OCI-LY7 (cell line): ENCODE measurements at regions not wholly inside any gene's neighbourhood (a gene's known extent, or its start where the extent isn't known, plus 50 kb on each side); places are given as distances from the start of the nearest gene placed in this dataset.

Experiments
- BruUV-seq: library from RNA; stranded (reverse); fragments of 400-500 nt; replicated peaks from 2 replicates; lab custom pipeline; 2021; lab: Mats Ljungman, UMichigan
- CTCF ChIA-PET: fragments of 300-600 bp; sonication (Branson Sonifier 250); formaldehyde crosslinking; loops from one replicate; lab custom pipeline; 2022; ENCODE audit warnings: antibody characterized with exemption; ENCODE audit not compliant: unreplicated experiment; lab: Charles Lee
- POLR2A ChIA-PET: fragments of 300-600 bp; sonication (Branson Sonifier 250); formaldehyde crosslinking; loops from one replicate; lab custom pipeline; 2022; ENCODE audit warnings: antibody characterized with exemption; lab: Charles Lee
- DNase-seq: peaks from one replicate; pipeline ENCODE4 v3.0.0-alpha.2; 2015; ENCODE audit warnings: low spot score
- H2AFZ ChIP-seq: fragments of 200-600 bp; sonication (generic), shearing (Covaris generic); 2 replicates; pipeline ENCODE4 v1.6.1; 2014; ENCODE audit warnings: mild to moderate bottlenecking, antibody characterized with exemption, low read length, moderate library complexity
- H3K27ac ChIP-seq: fragments of 200-600 bp; sonication (generic); 2 replicates; pipeline ENCODE4 v1.5.1; 2014; ENCODE audit warnings: mixed run types, low read depth, mild to moderate bottlenecking, moderate library complexity, low read length, inconsistent platforms; ENCODE audit not compliant: poor library complexity, severe bottlenecking
- H3K36me3 ChIP-seq: fragments of 200-600 bp; sonication (generic); 2 replicates; pipeline ENCODE4 v1.6.1; 2014; ENCODE audit warnings: mild to moderate bottlenecking, antibody characterized with exemption, low read length, moderate library complexity, mixed read lengths; ENCODE audit not compliant: insufficient read depth
- H3K4me1 ChIP-seq: fragments of 200-600 bp; sonication (generic); 2 replicates; pipeline ENCODE4 v1.5.1; 2014; ENCODE audit warnings: mild to moderate bottlenecking, low read length; ENCODE audit not compliant: insufficient read depth, poor library complexity, severe bottlenecking
- H3K4me2 ChIP-seq: fragments of 200-600 bp; sonication (generic); 2 replicates; pipeline ENCODE4 v1.6.1; 2014; ENCODE audit warnings: mild to moderate bottlenecking, low read length
- H3K4me3 ChIP-seq: fragments of 200-600 bp; sonication (generic); 2 replicates; pipeline ENCODE4 v1.5.1; 2014; ENCODE audit warnings: mild to moderate bottlenecking, low read depth, low read length; ENCODE audit not compliant: poor library complexity, severe bottlenecking
- H3K79me2 ChIP-seq: fragments of 200-600 bp; sonication (generic); 2 replicates; pipeline ENCODE4 v1.6.1; 2016; ENCODE audit warnings: low read depth, mild to moderate bottlenecking, low read length, moderate library complexity, mixed read lengths; ENCODE audit not compliant: insufficient read depth
- H3K9me2 ChIP-seq: fragments of 200-600 bp; sonication (generic); 2 replicates; pipeline ENCODE4 v1.6.1; 2016; ENCODE audit warnings: mild to moderate bottlenecking, low read length, mixed read lengths; ENCODE audit not compliant: insufficient read depth
- H3K9me3 ChIP-seq: fragments of 200-600 bp; sonication (generic); 2 replicates; pipeline ENCODE4 v1.6.1; 2014; ENCODE audit warnings: mild to moderate bottlenecking, mixed run types, low read length, mixed read lengths
- H4K20me1 ChIP-seq: fragments of 200-600 bp; sonication (generic); 2 replicates; pipeline ENCODE4 v1.6.1; 2014; ENCODE audit warnings: mild to moderate bottlenecking, antibody characterized with exemption, low read length, moderate library complexity, mixed read lengths; ENCODE audit not compliant: insufficient read depth
- CTCF ChIP-seq: fragments of 200-600 bp; sonication (generic); conservative IDR thresholded peaks from 2 replicates; pipeline ENCODE4 v1.5.1; 2014; ENCODE audit warnings: mild to moderate bottlenecking, antibody characterized with exemption, low read length, moderate library complexity, mixed read lengths
- EZH2phosphoT487 ChIP-seq: fragments of 200-600 bp; sonication (generic); IDR thresholded peaks from 2 replicates; pipeline ENCODE4 v1.6.1; 2018; ENCODE audit warnings: low read depth, borderline replicate concordance, mild to moderate bottlenecking, mixed run types, antibody characterized with exemption, low read length, moderate library complexity, mixed read lengths
- intact Hi-C: fragments of 100-400 bp; cut with micrococcal nuclease; formaldehyde crosslinking; loops from one replicate; pipeline ENCODE4 v1.10.0; 2022; ENCODE audit not compliant: unreplicated experiment

- DNase-seq = no peak
- no peak for TF ChIP-seq EZH2phosphoT487
- no peak for TF ChIP-seq CTCF
- no peaks in the 10 kb centered on the region for H4K20me1 ChIP-seq
- POLR2A ChIA-PET = no interaction called here
- intact Hi-C loops = no loop called here
- H3K79me2 ChIP-seq = no peaks in the 10 kb centered on the region
- H2AFZ ChIP-seq = no peak overlapping the region
- H3K9me3 ChIP-seq = no peaks in the 10 kb centered on the region
- H3K27ac ChIP-seq = no peak overlapping the region
- no peaks in the 10 kb centered on the region for H3K36me3 ChIP-seq
- no peaks in the 10 kb centered on the region for H3K4me1 ChIP-seq
- H3K4me2 ChIP-seq = no peak overlapping the region
- CTCF ChIA-PET = no interaction called here
- H3K9me2 ChIP-seq = no peaks in the 10 kb centered on the region
- BruUV-seq = no TSS peak
- H3K4me3 ChIP-seq = no peak overlapping the region
Observed at GRCh38 chr15:58247855-58248842, 110.0 kb downstream of the AQP9 start.

- H3K79me2 ChIP-seq = no peaks in the 10 kb centered on the region
- intact Hi-C loops = no loop called here
- no peak for TF ChIP-seq CTCF
- TF ChIP-seq EZH2phosphoT487 = no peak
- no peaks in the 10 kb centered on the region for H3K4me1 ChIP-seq
- no peak overlapping the region for H3K4me2 ChIP-seq
- POLR2A ChIA-PET = no interaction called here
- CTCF ChIA-PET = no interaction called here
- H3K27ac ChIP-seq = no peak overlapping the region
- H3K9me2 ChIP-seq = no peaks in the 10 kb centered on the region
- no peaks in the 10 kb centered on the region for H4K20me1 ChIP-seq
- no peaks in the 10 kb centered on the region for H3K9me3 ChIP-seq
- no peak for DNase-seq
- no peaks in the 10 kb centered on the region for H3K36me3 ChIP-seq
- no peak overlapping the region for H2AFZ ChIP-seq
- no peak overlapping the region for H3K4me3 ChIP-seq
- no TSS peak for BruUV-seq
Observed at GRCh38 chr15:58249646-58250312, 111.6 kb downstream of the AQP9 start.
